ELF-1 (cell line): ENCODE measurements at regions not wholly inside any gene's neighbourhood (a gene's known extent, or its start where the extent isn't known, plus 50 kb on each side); places are given as distances from the start of the nearest gene placed in this dataset.

Experiments used
- DNase-seq: peaks from one replicate; pipeline ENCODE4 v3.0.0-alpha.2; 2016; ENCODE audit warnings: low read depth, low spot score

GRCh38 chr1:201767339-201767738, 61.6 kb upstream of the IPO9 start:
- DNase-seq: no peak

DNA sequence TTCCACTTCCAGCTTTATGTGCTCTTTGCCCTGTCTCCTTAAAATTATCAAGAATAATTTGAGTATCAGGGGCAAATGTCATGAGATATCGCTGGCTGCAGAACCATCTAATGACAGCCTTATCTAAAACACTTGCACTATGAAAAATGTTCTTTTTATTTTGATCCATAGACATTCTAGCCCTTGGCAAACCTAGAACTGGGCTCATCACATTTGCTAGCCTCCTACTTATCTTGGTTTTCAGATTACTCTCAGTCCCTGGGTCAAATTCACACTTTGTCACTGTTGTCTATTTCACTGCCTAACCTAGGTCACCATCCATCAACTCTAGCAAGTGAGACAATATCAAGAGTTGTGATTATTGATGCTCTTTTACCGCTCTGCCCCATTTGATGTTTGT, 59.9 kb upstream of the IPO9 start:
- DNase-seq: no peak

GRCh38 chr1:201769966-201770365, 59.0 kb upstream of the IPO9 start:
- DNase-seq: no peak

GRCh38 chr1:201771466-201771865, 57.5 kb upstream of the IPO9 start:
- DNase-seq: no peak

- DNase-seq: no peak
These were observed 56.8 kb upstream of the IPO9 start for GRCh38 chr1:201772178-201772577.

- no peak for DNase-seq
These were observed 55.2 kb upstream of the IPO9 start for GRCh38 chr1:201773764-201774163.

- DNase-seq: no peak
These were observed 54.6 kb upstream of the IPO9 start for GRCh38 chr1:201774224-201774982.

DNA sequence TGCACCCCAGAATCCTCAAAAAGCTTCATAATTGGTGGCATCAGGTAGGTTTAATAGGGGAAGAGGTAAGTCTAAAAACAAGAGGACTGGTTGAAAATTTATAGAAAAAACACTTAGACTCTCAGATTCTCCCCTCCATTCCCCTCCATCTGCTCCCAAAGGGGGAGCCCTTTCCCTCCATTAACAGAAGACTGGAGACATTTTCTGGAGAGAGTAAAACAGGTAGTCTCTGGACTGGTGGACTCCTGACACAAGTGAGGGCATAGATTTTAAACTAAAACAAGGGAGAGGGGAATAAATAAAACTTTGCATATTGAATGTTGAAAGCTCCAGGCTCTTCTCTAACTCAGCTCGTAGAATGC, 54.0 kb upstream of the IPO9 start:
- DNase-seq: no peak

DNA sequence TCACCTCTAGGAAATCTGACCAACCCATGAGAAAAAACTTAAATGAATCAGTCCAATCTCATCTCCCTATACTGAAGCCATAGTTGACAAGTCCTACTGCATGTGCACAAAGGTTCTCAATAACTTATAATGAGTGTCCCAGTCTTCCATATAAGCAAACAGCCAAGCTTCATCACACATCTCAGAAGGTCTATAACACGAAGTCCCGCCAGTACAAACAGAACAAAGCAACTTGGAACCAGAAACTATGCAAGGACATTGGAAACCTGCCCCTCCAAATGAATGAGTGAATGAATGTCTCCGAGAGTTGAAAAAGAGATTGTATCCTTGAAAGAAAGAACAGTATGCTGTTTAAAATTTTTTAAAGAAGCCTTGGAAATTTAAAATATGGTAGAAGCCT, 53.6 kb upstream of the IPO9 start:
- DNase-seq: no peak

DNA sequence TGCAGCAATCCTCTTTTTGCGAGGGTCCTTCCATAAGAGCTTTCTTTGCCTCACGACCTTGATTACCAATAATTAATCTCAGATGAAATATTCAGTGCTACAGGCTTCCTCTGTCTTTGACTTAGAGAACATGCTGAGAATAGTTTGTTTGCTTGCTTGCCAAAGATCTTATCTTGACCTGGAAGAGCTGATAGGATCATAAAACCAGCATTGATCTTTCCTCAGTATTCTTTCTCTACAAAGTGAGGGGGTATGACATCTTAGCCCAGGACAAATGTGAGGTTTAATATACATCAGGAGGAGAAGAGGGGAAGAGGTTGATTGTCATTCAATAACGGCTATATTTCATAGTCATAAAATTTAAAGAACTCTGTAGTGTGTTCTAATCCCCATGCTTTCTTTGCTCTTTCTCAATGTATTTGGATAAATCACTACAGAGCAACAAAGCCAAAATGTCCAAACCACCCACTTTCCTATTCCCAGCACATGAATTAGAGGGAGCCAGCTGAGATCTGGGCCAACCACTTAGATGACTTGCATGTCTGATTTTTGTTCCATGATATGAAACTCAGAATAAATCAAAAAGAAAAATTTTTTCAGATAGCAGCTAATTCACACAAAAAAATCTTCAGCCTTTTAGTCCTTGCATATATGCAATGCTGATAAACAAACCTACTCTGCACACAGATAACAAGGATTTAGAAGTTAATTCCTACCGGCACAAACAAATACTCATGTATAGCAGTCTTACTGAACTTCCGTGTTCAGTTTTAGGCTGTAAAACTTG, 50.5 kb upstream of the IPO9 start:
- DNase-seq: no peak
